Sciatic nerve (tissue), 2 donors: ENCODE measurements at regions not wholly inside any gene's neighbourhood (a gene's known extent, or its start where the extent isn't known, plus 50 kb on each side); places are given as distances from the start of the nearest gene placed in this dataset.

Experiments used
- ATAC-seq: fragments of 200-7000 bp; cut with Tn5 transposase; one replicate; pipeline ENCODE4 v1.9.1; 2020; ENCODE audit warnings: mild to moderate bottlenecking, moderate library complexity
- DNase-seq: peaks from one replicate; pipeline ENCODE4 v3.0.0-alpha.2; 2020; ENCODE audit warnings: low spot score
- intact Hi-C: fragments of 100-400 bp; cut with DNase I; formaldehyde crosslinking; loops from one replicate; pipeline ENCODE4 v1.14.2; 2022
- donor health status: DM: no; HTN: no; CAD: no.
- donor health status: DM: no; HTN: no; CAD: no.

DNA sequence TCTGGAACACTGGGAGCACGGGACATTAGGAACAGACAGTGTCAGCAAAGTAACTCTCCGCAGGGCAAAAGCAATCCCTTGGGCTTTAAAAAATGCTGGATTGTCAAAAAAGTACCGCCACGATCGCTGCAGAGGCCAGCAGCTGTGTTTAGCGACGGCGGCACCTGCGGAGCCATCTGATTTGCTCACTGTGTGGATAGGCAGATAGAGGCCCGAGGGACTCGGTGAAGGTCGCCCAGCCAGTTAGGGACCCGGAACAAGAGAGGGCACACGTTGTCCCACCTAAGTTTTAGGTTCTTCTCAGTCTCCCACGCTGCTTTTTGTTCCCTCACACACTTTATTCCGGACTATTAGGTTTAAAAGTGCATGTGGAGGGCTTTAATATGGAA, 238.3 kb downstream of the TEX29 start:
- DNase-seq (no peak), ATAC-seq (no peak)
- intact Hi-C loops = loop anchor here (10.0 kb wide), 1 partner anchor 486 kb away; no protein-coding TSS in a partner anchor

DNA sequence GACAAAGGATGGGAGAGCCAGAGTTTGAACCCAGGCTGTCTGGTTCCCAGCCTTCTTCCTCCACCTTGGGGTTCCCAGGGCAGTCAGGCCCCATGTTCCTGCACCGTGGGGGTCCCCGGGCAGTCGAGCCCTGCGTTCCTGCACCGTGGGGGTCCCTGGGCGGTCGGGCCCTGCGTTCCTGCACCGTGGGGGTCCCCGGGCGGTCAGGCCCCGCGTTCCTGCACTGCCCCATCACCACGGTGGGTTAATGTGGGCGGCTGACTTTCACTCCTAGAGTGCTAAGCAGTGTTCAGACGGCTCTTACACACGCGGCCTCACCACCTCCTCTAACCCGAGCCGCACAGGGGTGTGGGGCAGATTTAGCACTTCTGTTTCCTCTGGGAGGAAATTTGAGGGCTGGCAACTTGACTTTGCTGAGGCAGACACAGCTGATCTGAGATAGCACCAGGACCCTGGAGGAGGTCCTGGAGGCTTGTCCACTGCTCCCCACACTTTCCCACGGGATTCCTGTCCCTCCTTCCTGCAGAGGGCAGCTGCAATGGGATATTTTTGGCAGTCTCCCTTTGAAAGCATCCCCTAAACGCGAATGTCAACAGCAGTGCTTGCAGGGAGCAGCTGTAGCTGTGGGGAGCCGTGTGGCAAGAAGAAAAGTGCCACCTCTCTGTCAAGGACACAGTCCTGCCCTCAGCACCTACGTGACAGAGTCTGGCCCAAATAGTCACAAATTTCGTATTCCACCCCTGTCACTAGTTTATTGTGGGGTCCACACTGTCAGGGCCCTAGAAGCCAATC, 239.4 kb downstream of the TEX29 start:
- DNase-seq (peak; percentile 51), ATAC-seq (no peak)
- intact Hi-C loops = loop anchor here (10.0 kb wide), 1 partner anchor 485 kb away; no protein-coding TSS in a partner anchor

DNA sequence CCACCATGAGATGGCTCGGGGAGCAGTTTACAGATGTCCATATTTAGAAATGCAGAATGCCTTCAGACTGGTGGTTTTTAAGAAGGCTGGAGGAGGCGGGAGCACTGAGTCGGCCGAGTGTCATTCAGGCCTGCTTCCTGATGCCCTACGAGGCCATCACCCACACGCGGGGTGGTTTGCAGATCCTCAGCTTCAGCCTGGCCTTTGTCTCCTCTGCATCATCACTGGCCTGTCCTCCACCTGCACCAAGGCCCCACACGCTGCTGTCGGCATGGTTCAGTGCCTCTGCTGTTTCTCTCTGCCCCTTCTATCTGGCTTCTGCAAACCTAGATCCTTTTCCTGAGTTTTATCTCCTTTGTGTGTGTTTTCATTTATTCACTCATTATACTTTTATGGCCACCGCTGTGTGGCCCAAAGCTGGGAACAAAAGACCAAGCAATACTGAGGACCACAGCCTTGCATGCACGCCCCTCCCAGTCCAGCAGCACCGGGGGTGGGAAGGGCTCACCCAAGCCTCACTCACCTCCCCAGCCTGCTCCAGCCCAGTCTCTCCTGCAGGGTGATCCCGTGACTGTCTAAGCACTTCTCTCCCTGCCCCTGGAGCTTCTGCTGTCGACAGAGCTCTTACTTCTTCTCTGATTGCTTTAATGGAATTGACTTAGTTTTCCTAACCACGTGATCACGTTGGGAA, 240.8 kb downstream of the TEX29 start:
- DNase-seq (peak; percentile 39), ATAC-seq (no peak)
- intact Hi-C loops = no loop called here

DNA sequence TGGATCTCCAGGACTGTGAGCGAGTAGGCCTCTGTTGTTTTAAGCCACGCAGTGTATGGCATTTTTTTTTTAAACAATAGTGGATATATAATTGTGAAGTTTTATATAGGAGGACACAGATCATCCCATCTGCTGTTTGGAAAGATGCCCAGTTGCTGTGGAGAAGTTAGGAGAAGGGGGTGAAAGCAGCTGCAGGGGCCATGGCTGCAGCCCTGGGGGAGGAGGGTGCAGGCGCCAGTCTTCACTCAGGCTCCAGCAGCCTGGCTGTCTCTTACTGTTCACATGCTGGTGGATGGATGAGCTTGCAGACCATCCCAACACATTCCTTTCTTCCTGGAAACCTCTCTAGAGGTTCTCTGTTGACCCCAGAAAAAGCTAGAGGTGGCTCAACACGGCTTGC, 242.3 kb downstream of the TEX29 start:
- no peak for ATAC-seq
- DNase-seq = peak; percentile 2
- intact Hi-C loops = no loop called here

DNA sequence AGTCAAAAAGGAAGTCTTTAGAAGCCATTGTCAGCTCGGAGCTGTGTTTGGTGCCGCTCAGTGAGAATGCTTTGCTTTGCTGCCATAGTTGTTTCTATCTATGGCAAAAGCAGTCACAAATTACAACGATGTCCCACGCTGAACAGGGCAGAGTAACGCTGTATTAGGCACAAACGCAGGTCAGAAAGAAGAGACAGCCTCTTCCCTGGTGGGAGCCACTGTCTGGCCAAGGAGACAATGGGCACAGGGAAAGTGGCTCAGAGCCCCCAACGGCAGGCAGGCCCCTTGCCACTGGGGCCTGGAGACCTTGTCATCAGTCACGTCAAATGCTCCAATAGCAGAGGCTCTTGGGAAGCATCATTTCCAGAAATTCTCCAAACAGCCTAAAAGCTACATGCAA, 244.2 kb downstream of the TEX29 start:
- no peak for ATAC-seq
- DNase-seq = peak; percentile 5
- intact Hi-C loops = no loop called here

DNA sequence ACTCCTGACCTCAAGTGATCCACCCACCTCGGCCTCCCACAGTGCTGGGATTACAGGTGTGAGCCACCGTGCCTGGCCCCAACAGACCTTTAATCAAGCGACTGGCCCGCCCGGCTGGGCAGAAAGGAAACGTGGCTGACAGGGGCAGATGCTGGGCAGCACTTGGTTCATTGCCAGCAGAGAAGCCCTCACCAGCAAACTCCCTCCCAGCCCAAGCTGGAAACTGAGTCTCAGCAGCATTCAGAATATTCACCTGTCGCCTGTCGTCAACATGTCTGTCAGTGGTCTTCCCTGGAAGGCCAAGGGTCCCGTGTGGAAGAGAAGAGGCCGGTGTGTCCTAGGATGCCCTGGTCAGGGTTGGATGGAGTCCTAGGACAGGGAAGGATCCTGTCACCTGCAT, 245.0 kb downstream of the TEX29 start:
- no peak for ATAC-seq
- intact Hi-C loops = no loop called here
- peak; percentile 23 for DNase-seq

DNA sequence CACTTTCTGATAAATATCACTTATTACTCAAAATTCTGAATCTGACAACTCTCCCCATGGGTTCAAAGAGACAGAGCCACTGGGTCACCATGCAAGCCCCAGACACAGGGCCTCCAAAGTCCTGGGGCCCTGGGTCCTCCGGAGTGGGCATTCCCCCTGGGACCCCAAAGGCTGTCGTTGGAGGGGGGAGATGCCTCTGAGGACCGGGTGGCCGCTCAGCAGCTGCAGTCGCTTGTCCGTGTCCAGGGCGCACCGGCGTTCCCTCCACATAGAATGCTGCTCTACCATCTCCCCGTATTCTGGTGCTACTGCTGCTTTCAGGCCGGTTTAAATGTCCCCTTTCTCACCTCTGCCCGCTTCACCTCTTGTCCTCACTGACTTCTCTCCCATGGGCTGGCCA, 246.1 kb downstream of the TEX29 start:
- DNase-seq (peak; percentile 35), ATAC-seq (no peak)
- intact Hi-C loops = no loop called here

DNA sequence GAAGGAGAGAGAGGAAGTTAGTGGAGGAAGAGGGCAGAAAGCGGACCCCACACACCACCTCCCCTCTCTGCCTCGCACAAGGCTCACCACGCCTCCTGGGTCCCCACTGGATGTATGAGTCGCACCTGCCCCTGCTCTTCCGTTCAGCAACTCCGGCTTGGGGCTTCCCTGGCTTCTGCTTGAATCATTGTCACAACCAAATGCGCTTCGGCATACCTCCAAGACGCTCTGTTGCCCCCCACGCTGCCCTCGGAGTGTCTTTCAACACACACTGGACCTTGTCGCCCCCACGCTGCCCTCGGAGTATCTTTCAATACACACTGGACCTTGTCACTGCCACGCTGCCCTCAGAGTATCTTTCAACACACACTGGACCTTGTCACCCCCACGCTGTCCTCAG, 247.2 kb downstream of the TEX29 start:
- intact Hi-C loops = no loop called here
- DNase-seq = peak; percentile 38
- no peak for ATAC-seq

DNA sequence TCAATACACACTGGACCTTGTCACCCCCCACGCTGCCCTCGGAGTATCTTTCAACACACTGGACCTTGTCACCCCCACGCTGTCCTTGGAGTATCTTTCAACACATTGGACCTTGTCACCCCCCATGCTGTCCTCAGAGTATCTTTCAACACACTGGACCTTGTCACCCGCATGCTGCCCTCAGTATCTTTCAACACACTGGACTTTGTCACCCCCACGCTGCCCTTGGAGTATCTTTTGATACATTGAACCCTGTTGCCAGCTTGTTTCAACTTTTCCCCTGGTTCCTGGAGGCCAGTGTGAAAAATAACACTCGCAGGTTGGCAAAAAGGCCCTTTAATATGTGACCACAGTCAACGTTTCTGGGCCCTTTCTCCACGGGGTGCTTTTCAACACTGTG, 247.8 kb downstream of the TEX29 start:
- intact Hi-C loops = no loop called here
- DNase-seq = no peak

DNA sequence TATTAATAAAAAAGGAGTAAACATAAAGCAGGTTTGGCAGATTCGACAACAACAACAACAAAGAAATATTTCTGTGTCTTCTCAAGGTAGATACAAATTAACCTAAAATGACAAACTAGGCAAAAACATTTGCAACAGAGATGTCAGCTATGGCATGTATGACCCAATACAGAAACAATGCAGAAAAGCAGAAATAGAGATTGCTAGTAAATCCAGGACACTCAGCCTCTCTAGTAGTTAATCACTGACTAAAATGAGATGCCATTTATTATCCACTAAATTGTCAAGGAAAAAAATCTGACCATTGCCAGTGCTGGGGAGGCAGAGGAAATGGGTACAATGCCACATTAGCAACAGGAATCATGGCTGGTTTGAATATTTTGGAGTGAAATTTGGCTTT, 250.5 kb downstream of the TEX29 start:
- intact Hi-C loops = no loop called here
- ATAC-seq = no peak
- DNase-seq = no peak

More for the DNA sequence above, 247.8 kb downstream of the TEX29 start:
- ATAC-seq = no peak

DNA sequence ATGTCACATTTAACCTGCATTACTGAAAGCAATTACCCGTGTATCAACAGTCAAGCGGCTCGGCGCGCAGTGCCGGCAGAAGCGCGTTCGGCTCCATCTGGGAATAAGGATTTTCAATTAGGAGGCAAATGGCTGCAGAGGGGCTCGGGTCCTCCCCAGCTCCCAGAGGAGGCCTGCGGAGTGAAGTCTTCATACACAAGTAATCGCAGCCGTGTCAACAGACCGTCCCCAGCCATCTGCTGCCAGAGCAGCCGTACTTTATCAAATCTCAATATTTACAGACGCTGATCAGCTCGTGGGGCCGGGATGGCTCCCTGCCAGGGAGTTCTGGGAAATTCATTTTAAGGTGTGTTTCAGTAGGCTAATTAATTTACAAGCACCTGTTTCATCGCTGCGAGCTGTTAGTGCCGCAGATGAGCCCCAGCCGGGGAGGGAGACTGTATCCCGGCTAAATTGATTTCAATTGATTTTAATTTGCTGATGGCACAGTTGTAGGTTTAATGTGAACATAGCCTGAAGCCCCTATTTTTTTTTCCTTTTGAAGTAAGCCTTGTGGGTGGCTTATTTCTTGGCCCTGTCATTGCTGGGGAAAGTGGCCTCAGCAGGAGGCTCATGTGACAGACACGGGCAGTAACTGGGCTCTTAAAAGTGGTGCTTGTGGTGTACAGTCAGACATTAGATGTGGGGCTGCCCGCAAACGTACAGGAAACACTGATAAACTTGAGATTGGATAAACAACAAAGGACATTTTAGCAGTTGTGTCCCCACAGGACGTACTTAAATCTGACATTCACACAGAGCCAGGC, 252.7 kb downstream of the TEX29 start:
- intact Hi-C loops = no loop called here
- peak; percentile 37 for DNase-seq
- ATAC-seq = no peak

DNA sequence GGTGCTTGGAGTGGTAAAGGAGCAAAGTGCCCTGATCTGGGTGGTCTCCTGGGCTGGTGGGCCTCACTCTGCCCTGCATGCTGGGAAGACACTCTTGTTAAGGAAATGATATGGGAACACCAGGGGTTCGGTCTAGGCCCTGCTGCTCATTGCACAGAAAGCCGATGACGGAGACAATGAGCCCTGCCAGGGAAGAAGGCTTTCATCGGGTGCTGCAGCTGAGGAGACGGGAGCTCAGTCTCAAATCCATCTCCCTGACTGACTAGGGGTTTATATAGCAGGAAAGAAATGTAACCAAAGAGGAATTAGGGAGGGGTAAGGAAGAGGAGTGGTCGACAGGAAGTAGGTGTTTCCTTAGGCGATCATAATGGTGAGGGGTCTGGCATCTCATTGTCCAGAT, 253.4 kb downstream of the TEX29 start:
- peak; percentile 15 for DNase-seq
- no peak for ATAC-seq
- intact Hi-C loops = no loop called here

DNA sequence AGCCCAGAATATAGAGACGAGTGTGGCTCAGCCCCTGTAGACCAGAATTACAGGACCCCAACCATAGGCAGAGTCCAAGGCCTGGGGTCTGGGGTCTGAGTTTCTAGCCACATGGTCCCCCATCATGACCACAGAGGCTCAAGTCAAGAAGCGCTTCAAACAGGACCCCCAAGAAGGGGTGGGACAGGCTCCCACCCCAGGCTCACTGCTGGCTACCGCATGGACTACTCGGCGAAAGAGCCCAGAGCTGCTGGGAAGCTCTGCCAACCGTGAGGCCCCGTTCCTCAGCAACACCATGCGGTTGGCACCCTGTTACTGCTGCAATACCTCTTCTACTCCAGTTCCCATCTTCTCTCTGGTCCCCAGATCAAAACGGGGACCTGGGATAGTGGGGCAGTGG, 254.8 kb downstream of the TEX29 start:
- no peak for DNase-seq
- intact Hi-C loops = no loop called here
- ATAC-seq = no peak

DNA sequence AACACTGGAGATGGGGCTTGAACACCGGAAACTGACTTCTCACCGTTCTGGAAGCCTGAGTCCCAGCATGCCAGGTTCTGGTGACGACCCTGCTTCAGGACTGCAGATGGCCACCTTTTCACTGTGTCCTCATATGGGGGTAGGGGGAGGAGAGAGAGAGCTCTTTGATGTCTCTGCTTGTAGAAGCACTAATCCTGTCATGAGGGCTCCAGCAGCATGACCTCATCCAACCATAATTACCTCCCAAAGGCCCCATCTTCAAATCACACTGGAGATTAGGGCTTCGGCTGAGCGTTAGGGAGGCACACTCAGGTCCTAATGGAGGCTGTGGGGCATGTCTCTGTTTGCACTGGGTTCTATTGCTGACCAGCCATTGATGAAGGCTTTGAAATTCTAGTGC, 255.3 kb downstream of the TEX29 start:
- ATAC-seq (no peak), DNase-seq (no peak)
- intact Hi-C loops = no loop called here

DNA sequence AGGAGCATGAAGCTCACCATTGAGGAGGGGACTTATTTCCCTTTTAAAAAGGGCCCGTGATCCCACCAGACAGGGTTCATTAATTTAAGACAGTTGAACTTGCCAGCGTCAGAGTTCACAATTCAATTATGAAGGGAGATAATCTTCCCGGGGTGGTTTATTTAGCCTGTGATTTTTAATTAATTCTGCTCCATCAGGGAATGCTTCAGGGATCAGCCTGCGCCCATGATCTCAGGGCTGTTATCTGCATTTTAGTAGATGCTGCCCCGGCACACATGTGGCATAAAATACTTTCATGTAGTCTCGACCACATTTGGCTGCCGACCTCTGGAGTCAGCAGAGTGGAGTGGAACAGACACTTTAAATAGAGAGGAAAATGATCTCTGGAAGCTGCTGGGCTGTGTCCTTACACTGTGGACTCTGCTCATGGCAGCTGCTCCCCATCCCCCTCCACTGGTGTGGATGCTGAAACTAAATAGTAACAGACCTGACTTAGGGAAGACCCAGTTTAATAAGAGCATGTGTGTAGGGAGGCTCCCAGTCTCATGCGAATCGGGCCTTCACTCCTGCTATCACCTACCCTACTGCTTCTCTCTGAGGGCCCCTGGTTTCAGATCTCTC, 256.9 kb downstream of the TEX29 start:
- intact Hi-C loops = no loop called here
- ATAC-seq (no peak), DNase-seq (no peak)

DNA sequence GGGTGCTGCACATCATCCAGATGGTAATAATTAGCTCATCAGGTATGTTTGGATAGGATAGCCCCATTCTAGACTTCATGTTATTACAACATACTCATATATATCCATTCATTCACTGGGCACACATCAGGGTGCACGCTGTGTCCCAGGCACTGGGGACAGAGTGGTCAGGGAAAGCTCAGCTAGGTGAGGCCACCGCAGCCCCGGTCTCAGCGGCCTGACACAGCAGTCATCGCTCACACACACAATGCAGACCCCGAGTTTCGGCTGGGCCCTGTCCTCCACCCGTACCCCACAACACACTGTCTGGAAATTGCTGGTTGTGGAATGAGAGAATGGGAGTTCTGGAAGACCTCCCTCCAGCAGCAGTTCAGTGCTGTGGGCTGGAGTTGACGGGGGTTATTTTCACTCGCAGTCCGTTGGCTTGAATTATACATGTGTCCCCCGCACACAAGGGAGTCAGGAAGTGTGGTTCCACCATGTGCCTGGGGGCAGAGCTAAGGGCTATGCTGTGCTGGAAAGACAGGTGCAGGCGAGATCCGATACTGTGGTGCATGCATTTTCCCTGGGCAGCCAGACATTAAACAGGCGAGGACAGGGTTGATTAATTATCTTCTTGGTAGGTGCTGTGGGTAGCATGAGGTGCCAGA, 257.6 kb downstream of the TEX29 start:
- intact Hi-C loops = no loop called here
- ATAC-seq (no peak), DNase-seq (no peak)

DNA sequence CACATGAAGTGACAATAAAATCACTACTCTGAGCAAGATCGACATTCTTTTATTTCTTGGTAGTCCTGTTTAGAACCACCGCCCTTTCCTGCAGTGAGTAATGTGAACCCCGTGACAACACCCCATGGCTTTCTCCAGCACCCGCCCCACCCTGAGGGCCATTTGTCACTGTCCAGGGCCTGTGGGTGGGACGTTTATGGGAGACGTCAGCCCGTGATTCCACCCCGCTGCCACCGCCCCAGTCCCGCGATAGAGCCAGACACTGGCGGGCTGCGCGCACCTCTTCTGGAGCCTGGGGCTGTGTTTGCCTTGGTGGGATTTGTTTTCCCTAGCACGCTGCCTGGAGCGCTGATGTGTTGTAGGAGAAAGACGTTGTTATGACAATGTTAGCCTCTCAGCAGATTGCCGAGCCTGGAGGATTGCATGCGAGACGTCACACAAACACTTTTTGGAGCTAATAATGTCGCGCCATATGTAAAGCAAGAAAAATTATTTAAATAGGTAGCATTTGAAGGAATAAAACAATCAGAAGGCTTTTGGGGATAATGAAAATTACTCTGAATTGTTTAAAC, 263.7 kb downstream of the TEX29 start:
- no peak for ATAC-seq
- intact Hi-C loops = no loop called here
- no peak for DNase-seq

DNA sequence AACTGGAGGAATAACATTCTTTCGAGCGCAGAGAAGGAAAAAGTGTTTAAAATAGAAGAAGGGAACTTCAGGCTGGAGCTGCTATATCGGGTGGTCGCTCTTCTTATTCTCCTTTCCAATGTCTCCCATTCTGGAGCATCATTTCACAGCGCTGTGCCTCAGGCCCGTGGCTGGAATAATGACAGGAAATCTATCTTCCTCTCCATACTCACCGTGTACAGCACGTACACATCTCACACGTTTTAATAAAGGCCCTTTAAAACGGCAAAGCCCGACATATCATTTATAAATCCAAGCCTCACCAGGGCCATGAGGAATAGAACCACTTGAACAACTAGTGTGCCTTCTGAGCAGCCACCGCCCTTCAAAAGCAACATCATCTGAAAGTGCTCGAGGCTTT, 264.4 kb downstream of the TEX29 start:
- intact Hi-C loops = no loop called here
- ATAC-seq (no peak), DNase-seq (no peak)

DNA sequence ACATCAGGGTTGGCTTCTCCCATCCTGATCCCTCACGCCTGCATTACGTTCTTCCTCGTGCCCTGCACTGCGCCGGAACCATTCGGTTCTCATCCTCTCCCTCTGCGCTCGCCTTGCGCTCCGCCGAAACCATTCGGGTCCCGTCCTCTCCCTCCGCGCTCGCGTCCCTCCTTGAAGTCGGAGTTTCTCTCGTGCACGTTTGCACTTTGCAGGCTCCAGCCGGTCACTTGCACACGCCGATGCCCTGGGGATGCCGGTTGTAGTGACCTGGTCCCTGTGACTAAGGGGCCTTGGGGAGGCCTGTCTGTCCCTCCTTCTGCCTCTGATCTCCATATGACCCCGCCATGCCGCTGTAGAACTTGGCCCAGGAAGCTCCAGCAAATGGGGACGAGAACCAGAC, 265.8 kb downstream of the TEX29 start:
- DNase-seq = no peak
- no peak for ATAC-seq
- intact Hi-C loops = no loop called here
